Keratinocyte (primary cell): ENCODE measurements at regions not wholly inside any gene's neighbourhood (a gene's known extent, or its start where the extent isn't known, plus 50 kb on each side); places are given as distances from the start of the nearest gene placed in this dataset.

Experiments used
- DNase-seq: peaks from one replicate; pipeline ENCODE4 v3.0.0-alpha.2; 2011; ENCODE audit warnings: low read depth, missing footprints, low spot score
- FAIRE-seq: peaks from 2 replicates; lab custom pipeline; 2011; peaks lifted over from hg19 to GRCh38; lab: Jason Lieb, UNC
- H2AFZ ChIP-seq: 2 replicates; pipeline ENCODE4 v1.6.0; 2012; ENCODE audit warnings: low read length, control low read depth, inconsistent platforms; ENCODE audit not compliant: control insufficient read depth
- H3K27ac ChIP-seq: 2 replicates; pipeline ENCODE4 v1.5.1; 2011; ENCODE audit warnings: low read length; ENCODE audit not compliant: control insufficient read depth, insufficient read depth
- H3K27me3 ChIP-seq: 3 replicates; pipeline ENCODE4 v1.6.0; 2011; ENCODE audit warnings: low read length; ENCODE audit not compliant: control insufficient read depth, insufficient read depth; ENCODE audit errors: extremely low read depth
- H3K36me3 ChIP-seq, 2 experiments: 2 replicates in 1 of 2; 3 replicates in 1 of 2; pipeline ENCODE4 v1.5.1; 2011; ENCODE audit warnings: low read length in 2 of 2, mild to moderate bottlenecking in 1 of 2; ENCODE audit not compliant: control insufficient read depth in 2 of 2, insufficient read depth in 2 of 2; ENCODE audit errors: extremely low read depth in 1 of 2
- H3K4me1 ChIP-seq: 3 replicates; pipeline ENCODE4 v1.5.1; 2011; ENCODE audit warnings: low read length; ENCODE audit not compliant: control insufficient read depth, insufficient read depth; ENCODE audit errors: extremely low read depth
- H3K4me2 ChIP-seq: 3 replicates; pipeline ENCODE4 v1.6.0; 2011; ENCODE audit warnings: low read depth, low read length; ENCODE audit not compliant: control insufficient read depth, insufficient read depth; ENCODE audit errors: extremely low read depth
- H3K4me3 ChIP-seq, 3 experiments: fragments of 200-600 bp in 1 of 3; sonication (generic) in 1 of 3; 2 replicates in 2 of 3; 3 replicates in 1 of 3; pipeline ENCODE4 v1.5.1; 2011 to 2016; ENCODE audit warnings: low read length in 3 of 3, mild to moderate bottlenecking in 3 of 3, control low read depth in 2 of 3, inconsistent platforms in 1 of 3, low read depth in 1 of 3, mixed read lengths in 1 of 3, mixed run types in 1 of 3, moderate library complexity in 1 of 3; ENCODE audit not compliant: control insufficient read depth in 2 of 3, insufficient read depth in 2 of 3; ENCODE audit errors: extremely low read depth in 1 of 3
- H3K79me2 ChIP-seq: 2 replicates; pipeline ENCODE4 v1.6.0; 2012; ENCODE audit warnings: low read length; ENCODE audit not compliant: control insufficient read depth, insufficient read depth
- H3K9ac ChIP-seq: 3 replicates; pipeline ENCODE4 v1.6.0; 2011; ENCODE audit warnings: low read length; ENCODE audit not compliant: control insufficient read depth, insufficient read depth; ENCODE audit errors: extremely low read depth
- H3K9me1 ChIP-seq: 3 replicates; pipeline ENCODE4 v1.6.0; 2011; ENCODE audit warnings: low read length; ENCODE audit not compliant: control insufficient read depth, insufficient read depth; ENCODE audit errors: extremely low read depth
- H3K9me3 ChIP-seq: 2 replicates; pipeline ENCODE4 v1.5.1; 2012; ENCODE audit warnings: low read depth, low read length; ENCODE audit not compliant: control insufficient read depth
- H4K20me1 ChIP-seq: 3 replicates; pipeline ENCODE4 v1.6.0; 2011; ENCODE audit warnings: low read length; ENCODE audit not compliant: control insufficient read depth, insufficient read depth; ENCODE audit errors: extremely low read depth
- EZH2 ChIP-seq: IDR thresholded peaks from one replicate; pipeline ENCODE4 v1.6.1; 2012; ENCODE audit warnings: inconsistent platforms, mild to moderate bottlenecking, low read length, moderate library complexity
- dilution Hi-C: fragments of 300-500 bp; cut with MboI; formaldehyde crosslinking; loops from one replicate; pipeline ENCODE4 v1.7.0; 2020; ENCODE audit warnings: low sequenced_read_pairs; ENCODE audit not compliant: extremely low pct_ligation_motif_present
- TF ChIP-seq, protein P1 (sequence below), 3 experiments: IDR thresholded peaks in 1 of 3; conservative IDR thresholded peaks in 1 of 3; optimal IDR thresholded peaks in 1 of 3; 2 replicates in 2 of 3; 3 replicates in 1 of 3; pipeline versions ENCODE3 to v1.5.1; 2011; ENCODE audit warnings: low read length in 3 of 3, mild to moderate bottlenecking in 3 of 3, moderate library complexity in 2 of 3, control low read depth in 1 of 3, inconsistent platforms in 1 of 3; ENCODE audit not compliant: insufficient read depth in 2 of 3; ENCODE audit errors: extremely low read depth in 1 of 3

DNA sequence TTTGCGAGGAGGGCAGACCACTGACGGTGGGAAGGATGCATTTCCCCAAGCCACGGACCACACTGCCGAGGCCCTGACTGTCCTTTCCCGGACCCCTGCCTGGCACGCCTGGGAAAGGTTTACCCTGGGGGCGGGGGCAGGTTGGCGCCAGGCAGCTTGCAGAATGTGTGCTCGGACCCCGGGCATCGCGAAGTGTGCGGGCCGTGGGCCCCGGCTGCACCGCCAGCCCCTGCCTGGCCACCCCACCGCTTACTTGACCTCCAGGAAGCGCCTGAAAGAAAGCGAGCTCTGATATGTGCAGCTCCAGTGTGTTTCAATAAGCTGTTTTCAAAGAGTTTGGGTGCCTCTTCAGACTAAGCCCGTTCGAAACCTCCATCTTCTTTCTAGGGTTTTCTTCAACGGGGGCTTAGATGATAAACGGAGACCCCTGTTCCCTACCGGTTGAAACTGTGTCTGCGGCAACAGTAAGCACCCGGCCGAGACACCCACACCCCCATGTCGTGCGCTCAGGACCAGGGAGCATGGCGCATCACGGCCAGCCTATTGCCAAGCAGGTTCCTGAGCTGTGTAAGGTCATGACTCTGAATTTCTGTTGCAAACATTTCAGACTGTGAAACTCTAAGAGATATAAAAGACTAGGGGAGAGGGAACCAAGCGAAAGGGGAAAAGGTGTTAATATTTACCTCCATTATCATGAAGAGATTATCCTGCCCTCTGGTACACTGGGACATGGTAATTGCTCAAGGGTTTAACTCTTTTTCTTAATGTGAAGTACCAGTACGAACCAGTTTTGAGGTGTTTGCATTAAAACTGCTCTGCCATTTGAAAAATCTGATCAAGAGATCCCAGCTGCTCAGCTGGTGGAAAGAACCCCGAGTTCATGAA lies 231.2 kb upstream of the FOXQ1 start:
- H4K20me1 ChIP-seq = no peaks in the 10 kb centered on the region
- no peaks in the 10 kb centered on the region for H3K9me1 ChIP-seq
- no peaks in the 10 kb centered on the region for H3K27me3 ChIP-seq
- peak overlapping the region; percentile 5 for H2AFZ ChIP-seq
- H3K9ac ChIP-seq = no peak overlapping the region
- H3K4me2 ChIP-seq = no peak overlapping the region
- no peak overlapping the region for H3K4me3 ChIP-seq
- TF ChIP-seq, protein P1, sequence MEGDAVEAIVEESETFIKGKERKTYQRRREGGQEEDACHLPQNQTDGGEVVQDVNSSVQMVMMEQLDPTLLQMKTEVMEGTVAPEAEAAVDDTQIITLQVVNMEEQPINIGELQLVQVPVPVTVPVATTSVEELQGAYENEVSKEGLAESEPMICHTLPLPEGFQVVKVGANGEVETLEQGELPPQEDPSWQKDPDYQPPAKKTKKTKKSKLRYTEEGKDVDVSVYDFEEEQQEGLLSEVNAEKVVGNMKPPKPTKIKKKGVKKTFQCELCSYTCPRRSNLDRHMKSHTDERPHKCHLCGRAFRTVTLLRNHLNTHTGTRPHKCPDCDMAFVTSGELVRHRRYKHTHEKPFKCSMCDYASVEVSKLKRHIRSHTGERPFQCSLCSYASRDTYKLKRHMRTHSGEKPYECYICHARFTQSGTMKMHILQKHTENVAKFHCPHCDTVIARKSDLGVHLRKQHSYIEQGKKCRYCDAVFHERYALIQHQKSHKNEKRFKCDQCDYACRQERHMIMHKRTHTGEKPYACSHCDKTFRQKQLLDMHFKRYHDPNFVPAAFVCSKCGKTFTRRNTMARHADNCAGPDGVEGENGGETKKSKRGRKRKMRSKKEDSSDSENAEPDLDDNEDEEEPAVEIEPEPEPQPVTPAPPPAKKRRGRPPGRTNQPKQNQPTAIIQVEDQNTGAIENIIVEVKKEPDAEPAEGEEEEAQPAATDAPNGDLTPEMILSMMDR (optimal IDR thresholded peaks at IDR 0.05 in 1 of 3, IDR thresholded peaks at IDR 0.05 in 1 of 3, conservative IDR thresholded peaks at IDR 0.05 in 1 of 3; ENCODE audit: extremely low read depth in 1 of 3, insufficient read depth in 2 of 3, low read length in 3 of 3) = no peak
- no peak for TF ChIP-seq EZH2
- DNase-seq (no peak), FAIRE-seq (no peak)
- no peaks in the 10 kb centered on the region for H3K9me3 ChIP-seq
- H3K27ac ChIP-seq = no peak overlapping the region
- H3K4me1 ChIP-seq = peaks cover 25% of the 10 kb centered on the region
- no peaks in the 10 kb centered on the region for H3K79me2 ChIP-seq
- dilution Hi-C loops = no loop called here
- H3K36me3 ChIP-seq = no peaks in the 10 kb centered on the region

DNA sequence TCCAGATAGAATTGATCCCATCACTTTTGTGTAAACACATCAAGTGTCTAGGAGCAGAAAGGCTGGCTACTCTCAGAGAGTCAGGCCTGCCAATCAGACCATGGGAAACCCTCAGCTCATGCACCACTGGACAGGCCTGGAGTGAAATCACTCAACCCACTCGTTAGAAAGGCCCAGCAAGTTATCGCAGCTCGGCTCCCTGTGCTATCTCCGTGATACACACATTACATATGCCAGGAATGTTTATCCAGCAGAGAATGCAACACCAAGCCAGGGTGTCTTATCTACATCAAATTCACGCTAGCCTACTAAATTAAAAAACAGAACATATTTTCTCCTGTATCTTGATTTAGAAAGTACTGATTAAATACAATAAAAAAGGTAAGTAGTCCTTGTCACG lies 232.4 kb upstream of the FOXQ1 start:
- Histone ChIP-seq H3K9me3 (no peaks in the 10 kb centered on the region), H3K9ac (no peak overlapping the region), H3K27me3 (no peaks in the 10 kb centered on the region), H3K4me3 (no peak overlapping the region), H3K27ac (no peak overlapping the region), H3K4me2 (no peak overlapping the region), H3K9me1 (no peaks in the 10 kb centered on the region), H3K4me1 (peaks cover 25% of the 10 kb centered on the region), H2AFZ (no peak overlapping the region), H3K79me2 (no peaks in the 10 kb centered on the region), H3K36me3 (no peaks in the 10 kb centered on the region), H4K20me1 (no peaks in the 10 kb centered on the region)
- FAIRE-seq (peak; percentile 52), DNase-seq (no peak)
- TF ChIP-seq, protein P1 (optimal IDR thresholded peaks at IDR 0.05 in 1 of 3, IDR thresholded peaks at IDR 0.05 in 1 of 3, conservative IDR thresholded peaks at IDR 0.05 in 1 of 3; ENCODE audit: extremely low read depth in 1 of 3, insufficient read depth in 2 of 3, low read length in 3 of 3) = no peak
- no peak for TF ChIP-seq EZH2
- dilution Hi-C loops = no loop called here
